SK-N-MC (cell line): ENCODE measurements at regions not wholly inside any gene's neighbourhood (a gene's known extent, or its start where the extent isn't known, plus 50 kb on each side); places are given as distances from the start of the nearest gene placed in this dataset.

Experiments used
- EZH2 ChIP-seq: fragments of 200-600 bp; sonication (generic); IDR thresholded peaks from one replicate; pipeline ENCODE4 v1.6.1; 2017; ENCODE audit warnings: antibody characterized with exemption
- POLR2AphosphoS5 ChIP-seq: IDR thresholded peaks from 2 replicates; pipeline ENCODE4 v1.6.1; 2012; ENCODE audit warnings: mild to moderate bottlenecking, low read depth, low read length, borderline replicate concordance

- TF ChIP-seq EZH2 (no peak), POLR2AphosphoS5 (no peak)
Observed at GRCh38 chr5:53160895-53161294, 51.3 kb upstream of the MOCS2 start.
